ENCODE measurements at regions not wholly inside any gene's neighbourhood (a gene's known extent, or its start where the extent isn't known, plus 50 kb on each side); places are given as distances from the start of the nearest gene placed in this dataset.
A peak's percentile ranks its signal among the peaks of the same experiment; 100 is the strongest.

GRCh38 chr4:183826461-183826860, 78.6 kb upstream of the STOX2 start:
- Mint-ChIP-seq H3K27me3 (ENCODE audit: low read depth) (no peaks in the 10 kb centered on the region), H3K4me1 (peaks cover 42% of the 10 kb centered on the region), H3K36me3 (peaks cover 2% of the 10 kb centered on the region), H3K4me3 (no peak overlapping the region), H3K27ac (no peak overlapping the region), H3K9me3 (no peaks in the 10 kb centered on the region)
- DNase-seq (ENCODE audit: low spot score in 2 of 2, unreplicated experiment in 2 of 2): no peak
- TF ChIP-seq CTCF (IDR thresholded peaks at IDR 0.05; ENCODE audit: unreplicated experiment): no peak

GRCh38 chr4:183828125-183828524, 77.0 kb upstream of the STOX2 start:
- Mint-ChIP-seq H3K36me3 (peaks cover under 1% of the 10 kb centered on the region), H3K9me3 (peaks cover under 1% of the 10 kb centered on the region), H3K4me1 (peaks cover 54% of the 10 kb centered on the region), H3K4me3 (no peak overlapping the region), H3K27ac (peak overlapping the region; percentile 72), H3K27me3 (ENCODE audit: low read depth) (no peaks in the 10 kb centered on the region)
- DNase-seq (ENCODE audit: low spot score in 2 of 2, unreplicated experiment in 2 of 2): no peak
- no peak for TF ChIP-seq CTCF (IDR thresholded peaks at IDR 0.05; ENCODE audit: unreplicated experiment)

GRCh38 chr4:183828839-183829238, 76.3 kb upstream of the STOX2 start:
- TF ChIP-seq CTCF (IDR thresholded peaks at IDR 0.05; ENCODE audit: unreplicated experiment): no peak
- peaks cover 4% of the 10 kb centered on the region for H3K36me3 Mint-ChIP-seq
- H3K4me1 Mint-ChIP-seq: peaks cover 50% of the 10 kb centered on the region
- H3K27me3 Mint-ChIP-seq (ENCODE audit: low read depth): no peaks in the 10 kb centered on the region
- no peak for DNase-seq (ENCODE audit: low spot score in 2 of 2, unreplicated experiment in 2 of 2)
- H3K9me3 Mint-ChIP-seq: peaks cover 4% of the 10 kb centered on the region
- H3K4me3 Mint-ChIP-seq: no peak overlapping the region
- peak overlapping the region; percentile 72 for H3K27ac Mint-ChIP-seq

GRCh38 chr4:183830438-183830985, 74.6 kb upstream of the STOX2 start:
- H3K4me1 Mint-ChIP-seq: peaks cover 56% of the 10 kb centered on the region
- H3K27me3 Mint-ChIP-seq (ENCODE audit: low read depth): no peaks in the 10 kb centered on the region
- DNase-seq (ENCODE audit: low spot score in 2 of 2, unreplicated experiment in 2 of 2): no peak
- H3K4me3 Mint-ChIP-seq: peak overlapping the region; percentile 30
- peaks cover 4% of the 10 kb centered on the region for H3K9me3 Mint-ChIP-seq
- no peak for TF ChIP-seq CTCF (IDR thresholded peaks at IDR 0.05; ENCODE audit: unreplicated experiment)
- H3K36me3 Mint-ChIP-seq: peaks cover 10% of the 10 kb centered on the region
- H3K27ac Mint-ChIP-seq: peak overlapping the region; percentile 92

GRCh38 chr4:183831026-183831446, 74.1 kb upstream of the STOX2 start:
- TF ChIP-seq CTCF (IDR thresholded peaks at IDR 0.05; ENCODE audit: unreplicated experiment): no peak
- Mint-ChIP-seq H3K9me3 (peaks cover 4% of the 10 kb centered on the region), H3K27ac (peak overlapping the region; percentile 92), H3K36me3 (peaks cover 14% of the 10 kb centered on the region), H3K4me3 (peak overlapping the region; percentile 30), H3K4me1 (peaks cover 56% of the 10 kb centered on the region), H3K27me3 (ENCODE audit: low read depth) (no peaks in the 10 kb centered on the region)
- no peak for DNase-seq (ENCODE audit: low spot score in 2 of 2, unreplicated experiment in 2 of 2)

- no peak for TF ChIP-seq CTCF (IDR thresholded peaks at IDR 0.05; ENCODE audit: unreplicated experiment)
Measured at GRCh38 chr4:183831683-183832082, 73.4 kb upstream of the STOX2 start.

More at GRCh38 chr4:183831683-183832082, 73.4 kb upstream of the STOX2 start:
- no peaks in the 10 kb centered on the region for H3K27me3 Mint-ChIP-seq (ENCODE audit: low read depth)
- peaks cover 15% of the 10 kb centered on the region for H3K36me3 Mint-ChIP-seq
- peaks cover 4% of the 10 kb centered on the region for H3K9me3 Mint-ChIP-seq
- peaks cover 56% of the 10 kb centered on the region for H3K4me1 Mint-ChIP-seq
- H3K27ac Mint-ChIP-seq: peak overlapping the region; percentile 87
- DNase-seq (ENCODE audit: low spot score in 2 of 2, unreplicated experiment in 2 of 2): no peak
- H3K4me3 Mint-ChIP-seq: no peak overlapping the region
